ENCODE measurements at regions not wholly inside any gene's neighbourhood (a gene's known extent, or its start where the extent isn't known, plus 50 kb on each side); places are given as distances from the start of the nearest gene placed in this dataset.
A peak's percentile ranks its signal among the peaks of the same experiment; 100 is the strongest.

DNA sequence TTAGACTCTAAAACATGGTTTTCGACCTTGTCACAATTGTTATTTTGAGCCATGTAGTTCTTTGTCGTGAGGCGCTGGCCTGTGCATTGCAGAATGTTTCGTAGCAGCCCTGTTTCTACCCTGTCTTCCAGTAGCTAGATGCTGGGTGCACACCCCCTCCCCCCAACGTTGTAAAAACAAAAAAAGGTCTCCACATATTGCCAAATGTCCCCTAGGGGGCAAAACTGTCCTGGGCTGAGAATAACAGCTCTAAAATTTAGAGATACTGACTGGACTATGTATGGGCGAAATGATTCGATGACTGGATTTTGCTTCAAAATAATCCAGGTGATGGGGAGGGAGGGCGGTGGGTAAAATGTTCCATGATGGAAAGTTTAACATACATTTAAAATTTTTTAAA lies 126.1 kb upstream of the FUT8 start:
- no peak for DNase-seq

- DNase-seq, result no peak
Measured at GRCh38 chr14:65287264-65288131, 125.0 kb upstream of the FUT8 start.

GRCh38 chr14:65290830-65291229 lies 121.7 kb upstream of the FUT8 start:
- DNase-seq, result no peak

DNA sequence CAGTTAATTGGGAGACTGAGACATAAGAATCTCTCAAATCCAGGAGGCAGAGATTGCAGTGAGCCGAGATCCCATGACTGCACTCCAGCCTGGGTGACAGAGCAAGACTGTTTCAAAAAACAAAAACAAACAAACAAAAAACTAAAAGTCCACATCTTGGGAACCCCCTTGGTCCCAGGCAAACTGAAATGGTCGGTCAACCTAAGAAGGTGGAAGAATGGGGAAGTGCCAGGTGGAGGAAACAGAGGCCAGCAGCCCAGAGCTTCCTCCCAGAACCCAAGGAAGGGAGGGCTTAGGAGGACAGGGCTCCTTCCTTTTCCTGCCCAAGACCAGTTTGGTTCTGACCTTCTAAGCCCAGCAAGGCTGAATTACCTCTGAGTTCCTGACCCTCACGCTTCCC lies 121.0 kb upstream of the FUT8 start:
- DNase-seq, result no peak

DNA sequence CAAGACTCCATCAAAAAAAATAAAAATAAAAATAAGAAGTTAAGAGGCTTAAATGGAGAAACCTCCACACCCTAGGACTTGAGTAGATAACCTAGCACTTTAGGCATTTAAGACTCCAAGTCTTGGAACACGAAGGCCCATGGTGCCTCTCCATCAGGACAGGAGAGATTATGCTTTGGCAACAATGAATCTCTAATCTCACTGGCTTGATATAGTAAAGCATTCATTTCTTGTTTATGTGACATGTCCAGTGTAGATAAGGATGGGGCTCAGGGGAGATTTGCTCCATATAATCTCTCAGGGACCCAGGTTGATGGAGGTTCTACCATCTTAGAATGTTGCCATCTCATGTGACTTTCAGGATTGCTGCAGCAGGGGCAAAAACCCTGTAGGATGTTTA lies 117.7 kb upstream of the FUT8 start:
- DNase-seq, result no peak

GRCh38 chr14:65296402-65296801 lies 116.1 kb upstream of the FUT8 start:
- no peak for DNase-seq

GRCh38 chr14:65296876-65297275 lies 115.7 kb upstream of the FUT8 start:
- DNase-seq, result no peak

GRCh38 chr14:65297744-65298143 lies 114.8 kb upstream of the FUT8 start:
- no peak for DNase-seq

GRCh38 chr14:65299826-65300225 lies 112.7 kb upstream of the FUT8 start:
- no peak for DNase-seq

DNA sequence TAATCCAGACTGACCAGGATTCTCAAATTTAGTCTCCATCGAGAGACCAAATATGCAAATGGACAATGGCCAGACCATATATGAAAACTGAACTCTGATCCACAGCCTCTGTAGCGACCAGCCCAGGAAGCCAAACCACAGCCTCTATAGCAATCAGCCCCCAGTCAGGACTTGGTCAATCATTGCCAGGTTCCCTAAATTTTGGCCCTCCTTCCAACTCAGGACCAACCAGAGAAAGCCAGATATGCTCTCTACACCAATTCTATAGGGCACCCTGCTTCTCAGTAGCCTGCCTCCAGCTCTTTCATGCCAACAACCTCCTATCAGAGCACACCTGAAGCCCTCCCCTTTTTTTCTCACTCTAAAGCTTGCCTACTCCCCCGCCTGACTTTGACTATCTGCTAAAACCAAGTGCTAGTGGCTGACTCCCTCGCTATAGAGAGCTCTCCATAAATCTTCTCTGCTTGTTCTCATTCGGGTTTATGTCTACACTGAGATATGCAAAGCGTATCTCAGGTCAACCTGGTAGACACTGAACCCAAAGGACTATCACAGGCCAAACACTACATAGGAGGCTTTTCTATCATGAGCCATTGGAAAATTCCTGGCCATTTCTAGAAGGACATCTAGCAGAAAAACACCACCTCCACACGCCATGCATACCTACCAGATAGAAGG lies 110.5 kb upstream of the FUT8 start:
- DNase-seq, result no peak

DNA sequence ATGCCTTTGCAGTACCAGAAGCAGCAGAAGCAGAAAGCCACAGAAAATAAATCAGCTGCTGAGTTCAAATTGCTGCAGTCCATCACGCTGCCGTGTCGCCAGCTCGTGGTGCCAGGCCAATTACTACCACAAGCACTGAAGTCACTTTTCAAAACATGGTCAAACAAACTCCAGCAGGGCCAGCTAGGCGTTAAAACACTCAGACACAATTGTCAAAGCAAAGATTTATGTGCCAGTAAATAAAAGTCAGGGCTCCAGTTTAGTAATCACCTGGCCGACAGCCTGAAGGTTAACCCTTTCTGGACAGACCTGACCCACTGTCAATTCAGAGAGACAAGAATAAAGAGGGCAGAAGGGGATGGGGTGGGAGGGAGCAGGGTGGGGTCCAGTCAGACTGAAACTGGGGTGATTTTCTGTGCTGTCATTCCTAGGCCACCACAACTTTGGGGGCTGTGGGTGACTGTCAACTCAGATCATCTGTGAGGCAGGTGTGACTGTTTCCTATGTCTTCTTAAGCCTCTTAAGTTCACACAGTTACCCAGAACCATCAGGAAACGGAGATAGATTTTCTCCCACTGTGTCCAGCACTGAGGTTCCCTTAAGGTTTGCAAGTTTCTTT lies 109.8 kb upstream of the FUT8 start:
- DNase-seq, result no peak

DNA sequence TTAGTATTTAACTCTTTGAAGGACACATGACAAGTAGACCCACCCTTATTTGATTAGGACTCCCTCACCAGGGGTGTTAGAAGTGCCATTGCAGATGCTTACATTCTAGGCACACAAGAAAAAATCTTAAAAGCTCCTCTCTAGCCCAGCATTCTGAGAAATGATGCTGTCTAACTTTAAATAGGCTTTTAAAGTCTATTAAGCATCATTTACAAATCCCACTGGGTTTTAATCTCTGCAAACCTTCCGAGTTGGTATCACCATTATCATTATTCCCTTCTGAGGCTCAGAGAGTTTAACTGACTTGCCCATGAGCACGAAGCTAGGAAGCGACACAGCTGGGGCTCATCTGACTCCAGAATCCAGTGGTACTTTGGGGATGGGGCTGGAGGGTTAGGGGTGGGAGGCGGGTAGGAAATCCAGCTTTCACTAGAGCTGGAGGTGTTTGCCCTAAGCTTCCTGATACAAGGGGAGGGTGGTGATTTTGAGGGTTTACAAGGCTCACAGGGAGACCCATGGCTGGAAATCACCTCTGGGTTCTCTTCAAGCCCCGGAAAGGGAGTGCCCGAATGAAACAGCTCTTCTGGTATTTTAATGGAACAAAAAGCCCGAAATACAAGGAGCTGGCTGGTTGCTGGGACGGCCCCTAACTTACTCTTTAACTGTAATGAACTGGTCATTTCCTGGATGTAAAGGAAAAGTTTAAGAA lies 109.2 kb upstream of the FUT8 start:
- peak; percentile 11 for DNase-seq

DNA sequence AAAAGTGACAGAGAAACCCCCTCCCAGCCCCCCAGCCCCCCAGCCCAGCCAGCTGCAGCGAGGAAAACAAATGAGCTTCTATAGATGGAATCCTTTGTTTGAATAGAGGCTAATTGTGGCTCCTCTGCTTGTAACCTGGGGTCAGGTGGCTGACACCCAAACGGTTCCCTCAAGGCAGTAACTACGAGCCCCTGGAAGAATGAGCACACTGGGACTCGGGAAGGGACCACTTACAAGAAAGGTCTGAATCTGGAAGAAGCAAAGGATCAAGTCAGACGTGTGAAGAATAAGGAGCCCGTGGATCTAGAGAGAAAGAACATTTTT lies 108.7 kb upstream of the FUT8 start:
- DNase-seq, result peak; percentile 11

GRCh38 chr14:65304239-65304638 lies 108.3 kb upstream of the FUT8 start:
- no peak for DNase-seq

DNA sequence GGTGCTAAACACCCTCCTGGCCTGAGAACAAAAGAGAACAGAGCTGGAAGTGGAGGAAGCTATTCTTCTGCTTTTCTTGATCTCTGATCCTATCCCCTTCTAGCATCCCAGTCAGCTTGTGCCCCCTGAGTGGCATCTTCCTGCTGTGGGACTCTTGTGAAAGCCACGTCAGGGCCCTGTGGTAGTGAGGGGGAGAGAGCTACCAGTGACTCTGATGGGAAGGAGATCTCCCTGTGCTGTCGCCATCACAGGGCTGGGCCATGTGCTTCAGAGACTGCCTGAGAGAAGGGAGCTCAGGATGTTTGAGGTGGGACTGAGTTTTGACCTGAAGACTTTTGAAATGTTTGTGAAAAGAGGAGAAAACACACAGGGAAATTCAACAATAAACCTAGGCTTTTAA lies 107.6 kb upstream of the FUT8 start:
- DNase-seq, result no peak

DNA sequence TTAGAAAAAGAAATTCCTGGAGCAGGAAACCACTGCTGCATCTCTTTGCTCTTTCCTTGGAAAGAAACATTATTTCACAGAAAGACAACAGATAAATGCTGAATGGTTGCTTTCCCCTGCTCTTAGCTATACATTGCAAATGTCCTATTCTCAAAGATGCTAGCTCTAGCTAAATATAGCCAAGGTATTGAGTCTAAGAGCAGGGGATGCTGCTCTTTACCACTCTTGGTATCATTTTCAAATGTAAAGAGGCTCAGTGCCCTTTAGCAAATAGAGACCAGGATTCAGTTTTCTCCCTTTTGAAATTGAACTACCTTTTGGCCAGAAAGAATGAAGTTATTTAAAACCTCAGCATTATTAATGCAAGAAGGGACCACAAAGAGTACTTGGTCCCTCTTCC lies 104.0 kb upstream of the FUT8 start:
- no peak for DNase-seq

GRCh38 chr14:65310568-65310967 lies 102.0 kb upstream of the FUT8 start:
- DNase-seq, result no peak

GRCh38 chr14:65312859-65313258 lies 99.7 kb upstream of the FUT8 start:
- DNase-seq, result no peak

DNA sequence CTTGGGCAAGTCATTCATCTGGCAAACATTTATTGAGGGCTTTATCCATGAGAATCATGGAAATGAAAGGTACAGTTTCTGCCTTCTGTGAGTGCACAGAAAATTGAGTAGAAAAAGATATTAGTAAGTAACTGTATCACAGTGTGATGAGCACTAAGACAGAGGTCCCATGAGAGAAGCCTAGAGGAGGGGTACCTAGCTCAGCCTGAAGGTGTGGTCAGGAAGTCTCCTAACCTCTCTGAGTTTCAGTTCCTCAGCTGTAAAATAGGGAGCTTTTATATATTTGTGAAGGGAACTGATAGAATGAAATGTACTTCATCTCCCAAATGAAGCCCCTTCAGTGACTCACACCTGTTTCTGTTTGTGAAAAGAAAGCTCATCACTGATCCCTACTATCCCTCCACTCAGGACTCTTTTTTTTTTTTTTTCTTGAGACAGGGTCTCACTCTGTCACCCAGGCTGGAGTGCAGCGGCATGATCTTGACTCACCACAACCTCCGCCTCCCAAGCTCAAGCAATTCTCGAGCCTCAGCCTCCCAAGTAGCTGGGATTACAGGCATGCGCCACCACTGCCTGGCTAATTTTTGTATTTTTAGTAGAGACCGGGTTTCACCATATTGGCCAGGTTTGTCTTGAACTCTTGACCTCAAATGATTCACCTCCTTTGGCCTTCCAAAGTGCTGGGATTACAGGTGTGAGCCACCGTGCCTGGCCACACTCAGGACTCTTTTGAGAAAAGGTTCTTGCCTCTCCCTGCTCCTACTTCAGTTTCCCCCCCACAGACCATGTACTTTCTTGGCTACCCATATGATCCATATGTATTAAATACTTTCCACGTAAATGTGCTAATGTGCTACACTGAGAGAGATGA lies 93.7 kb upstream of the FUT8 start:
- no peak for DNase-seq

DNA sequence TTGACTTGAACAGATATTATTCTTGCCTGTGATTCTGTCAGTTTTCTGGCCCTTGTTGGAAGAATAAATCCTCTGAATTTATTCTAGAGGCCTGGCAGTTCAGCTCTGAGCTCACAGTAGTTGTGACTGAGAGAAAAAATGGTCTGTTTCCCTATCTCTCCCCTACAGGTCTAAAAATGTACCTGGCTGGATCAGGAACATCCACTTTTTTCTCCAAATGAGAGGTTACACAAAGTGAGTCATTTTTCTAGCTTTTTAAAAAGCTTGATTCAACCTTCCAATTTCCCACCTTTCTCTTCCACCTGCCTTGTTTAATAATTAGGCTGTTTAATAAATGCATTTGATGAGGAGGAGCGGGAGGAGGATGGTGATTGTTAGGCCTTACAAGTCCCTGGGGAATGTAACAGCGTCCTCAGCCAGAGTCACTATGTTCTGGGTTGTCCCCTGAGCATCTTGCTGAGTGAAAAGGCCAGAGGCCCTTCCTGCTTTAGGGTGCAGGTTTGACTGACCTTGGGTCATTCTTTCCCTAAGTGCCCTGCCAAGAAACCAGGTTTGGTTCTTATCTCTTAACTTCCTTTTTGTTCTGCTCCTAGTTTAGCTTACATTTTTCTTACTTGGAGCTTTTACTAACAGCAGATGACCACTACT lies 91.7 kb upstream of the FUT8 start:
- DNase-seq, result no peak

DNA sequence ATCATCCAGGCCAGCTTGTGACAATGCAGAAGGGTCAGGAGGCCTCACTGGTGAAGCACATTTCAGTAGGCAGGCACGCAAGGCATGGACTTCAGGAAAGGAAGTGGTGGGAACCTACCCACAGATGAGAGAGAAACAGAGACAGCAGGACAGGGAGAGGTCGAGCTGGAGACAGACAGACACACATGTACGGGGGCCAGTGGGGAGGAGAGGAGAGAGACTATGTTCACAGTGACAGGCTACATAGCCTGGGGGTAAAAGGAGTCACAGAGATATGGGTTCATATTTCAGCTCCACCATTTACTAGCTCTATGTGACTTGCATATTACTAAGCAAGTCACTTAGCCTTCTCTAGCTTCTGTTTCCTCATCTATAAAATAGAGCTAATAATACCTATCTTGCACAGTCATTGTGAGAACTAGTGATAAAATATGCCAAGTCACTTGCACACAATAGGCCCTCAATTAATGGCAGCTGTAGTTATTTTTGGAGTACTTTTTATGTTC lies 91.1 kb upstream of the FUT8 start:
- DNase-seq, result no peak

GRCh38 chr14:65329481-65329880 lies 83.0 kb upstream of the FUT8 start:
- DNase-seq, result no peak
